Ishikawa (cell line): ENCODE measurements at regions not wholly inside any gene's neighbourhood (a gene's known extent, or its start where the extent isn't known, plus 50 kb on each side); places are given as distances from the start of the nearest gene placed in this dataset.

Experiments used
- CEBPB ChIP-seq: IDR thresholded peaks from 2 replicates; pipeline ENCODE4 v1.6.1; 2012
- CREB1 ChIP-seq: IDR thresholded peaks from 2 replicates; pipeline ENCODE4 v1.6.1; 2012; ENCODE audit warnings: low read depth
- EGR1 ChIP-seq: IDR thresholded peaks from 2 replicates; pipeline ENCODE4 v1.6.1; 2012
- EP300 ChIP-seq: IDR thresholded peaks from 2 replicates; pipeline ENCODE4 v1.6.1; 2012; ENCODE audit warnings: borderline replicate concordance
- FOXM1 ChIP-seq: IDR thresholded peaks from 2 replicates; pipeline ENCODE4 v1.6.1; 2012; ENCODE audit warnings: low read depth, borderline replicate concordance
- MAX ChIP-seq: IDR thresholded peaks from 2 replicates; pipeline ENCODE4 v1.6.1; 2012
- NFIC ChIP-seq: IDR thresholded peaks from 2 replicates; pipeline ENCODE4 v1.6.1; 2012
- RAD21 ChIP-seq: IDR thresholded peaks from 2 replicates; pipeline ENCODE4 v1.6.1; 2012; ENCODE audit warnings: low read depth
- REST ChIP-seq: IDR thresholded peaks from 2 replicates; pipeline ENCODE4 v1.6.1; 2012; ENCODE audit warnings: low read depth, mild to moderate bottlenecking
- TAF1 ChIP-seq: IDR thresholded peaks from 2 replicates; pipeline ENCODE4 v1.6.1; 2012; ENCODE audit warnings: low read depth, mild to moderate bottlenecking
- TCF12 ChIP-seq: IDR thresholded peaks from 2 replicates; pipeline ENCODE4 v1.6.1; 2012; ENCODE audit warnings: low read depth
- TEAD4 ChIP-seq: IDR thresholded peaks from 2 replicates; pipeline ENCODE4 v1.6.1; 2012
- USF1 ChIP-seq: IDR thresholded peaks from 2 replicates; pipeline ENCODE4 v1.6.1; 2012
- YY1 ChIP-seq: IDR thresholded peaks from 2 replicates; pipeline ENCODE4 v1.6.1; 2012; ENCODE audit warnings: low read depth
- ZBTB7A ChIP-seq: IDR thresholded peaks from 2 replicates; pipeline ENCODE4 v1.6.1; 2012; ENCODE audit warnings: low read depth

GRCh38 chr1:191575180-191575579 lies 583.1 kb upstream of the RGS18 start:
- TF ChIP-seq YY1 (no peak), TCF12 (no peak), EGR1 (no peak), ZBTB7A (no peak), REST (no peak), TEAD4 (no peak)

- TF ChIP-seq REST (no peak), RAD21 (no peak), EGR1 (no peak), TAF1 (no peak), EP300 (no peak), ZBTB7A (no peak), YY1 (no peak)
Measured at GRCh38 chr1:191575746-191576145, 582.5 kb upstream of the RGS18 start.

GRCh38 chr1:191577213-191577612 lies 581.0 kb upstream of the RGS18 start:
- TF ChIP-seq REST, result no peak
- no peak for TF ChIP-seq USF1
- TF ChIP-seq FOXM1, result no peak
- no peak for TF ChIP-seq YY1
- no peak for TF ChIP-seq TCF12
- no peak for TF ChIP-seq CEBPB
- no peak for TF ChIP-seq CREB1
- no peak for TF ChIP-seq MAX
- TF ChIP-seq TEAD4, result no peak
- no peak for TF ChIP-seq TAF1
- TF ChIP-seq EGR1, result no peak

GRCh38 chr1:191578281-191578680 lies 580.0 kb upstream of the RGS18 start:
- no peak for TF ChIP-seq NFIC
- no peak for TF ChIP-seq FOXM1
- TF ChIP-seq EP300, result no peak
- no peak for TF ChIP-seq MAX
- TF ChIP-seq TAF1, result no peak
- TF ChIP-seq TCF12, result no peak
- TF ChIP-seq CREB1, result no peak
- no peak for TF ChIP-seq RAD21
- no peak for TF ChIP-seq TEAD4
- TF ChIP-seq EGR1, result no peak
- TF ChIP-seq CEBPB, result no peak
- no peak for TF ChIP-seq YY1
- TF ChIP-seq REST, result no peak
- no peak for TF ChIP-seq USF1
- no peak for TF ChIP-seq ZBTB7A
